GM18508 (cell line): ENCODE measurements at regions not wholly inside any gene's neighbourhood (a gene's known extent, or its start where the extent isn't known, plus 50 kb on each side); places are given as distances from the start of the nearest gene placed in this dataset.
"Not testable (repeated sequence)": the region's sequence is repeated elsewhere in the genome, so short reads cannot be mapped to it uniquely, and the experiment has no call there.

Experiments used
- ATAC-seq: cut with Tn5 transposase; IDR thresholded peaks from one replicate; pipeline ENCODE4 v1.9.1; 2021; ENCODE audit warnings: moderate number of reproducible peaks; ENCODE audit not compliant: insufficient read depth, unreplicated experiment

DNA sequence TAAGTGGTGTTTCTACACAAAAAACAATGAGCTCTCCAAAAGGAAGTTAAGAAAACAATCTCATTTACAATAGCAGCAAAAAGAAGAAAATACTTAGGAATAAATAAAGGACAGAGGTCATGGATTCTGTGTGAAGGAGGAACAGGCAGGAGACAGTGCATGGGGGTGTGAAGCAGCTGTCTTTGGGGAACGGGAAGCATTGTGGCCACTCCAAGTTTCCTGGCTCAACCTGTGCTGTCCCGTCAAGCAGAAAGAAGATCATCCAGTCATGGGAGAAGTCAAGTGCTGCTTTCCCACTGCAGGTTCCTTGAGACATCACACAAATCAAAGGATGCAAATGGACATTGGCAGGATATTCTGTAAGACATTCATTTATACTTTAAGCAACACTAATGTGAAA lies 66.1 kb upstream of the MAML3 start:
- no peak for ATAC-seq

DNA sequence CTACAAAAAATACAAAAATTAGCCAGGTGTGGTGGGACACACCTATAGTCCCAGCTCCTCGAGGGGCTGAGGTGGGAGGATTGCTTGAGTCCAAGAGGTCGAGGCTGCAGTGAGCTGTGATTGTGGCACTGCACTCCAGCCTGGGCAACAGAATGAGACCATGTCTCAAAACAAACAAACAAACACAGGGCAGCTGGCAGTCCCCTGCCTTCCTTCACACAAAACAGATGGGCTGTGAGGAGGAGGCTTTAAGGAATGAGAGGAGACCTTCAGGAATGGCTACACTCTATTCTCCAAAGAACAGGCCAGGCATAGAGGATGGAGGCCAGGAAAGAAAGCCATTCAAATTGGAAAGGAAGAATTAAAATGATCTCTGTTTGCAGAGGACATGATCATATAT lies 65.6 kb upstream of the MAML3 start:
- no peak for ATAC-seq

DNA sequence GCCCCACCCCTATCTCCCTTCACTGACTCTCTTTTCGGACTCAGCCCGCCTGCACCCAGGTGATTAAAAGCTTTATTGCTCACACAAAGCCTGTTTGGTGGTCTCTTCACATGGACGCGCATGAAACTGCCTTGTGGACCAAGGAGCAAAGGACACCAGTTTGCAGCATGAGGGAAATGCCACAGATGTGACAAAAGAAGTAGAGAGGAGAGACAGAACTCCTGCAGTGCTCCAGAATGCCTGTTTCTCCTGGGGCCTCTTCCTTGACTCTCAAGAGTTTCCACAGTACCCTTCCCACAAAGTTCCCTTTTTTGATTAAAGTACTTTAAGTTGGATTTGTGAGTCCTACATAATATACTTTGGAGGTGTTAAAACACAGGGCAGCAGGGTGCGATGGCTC lies 65.1 kb upstream of the MAML3 start:
- not testable (repeated sequence) for ATAC-seq

DNA sequence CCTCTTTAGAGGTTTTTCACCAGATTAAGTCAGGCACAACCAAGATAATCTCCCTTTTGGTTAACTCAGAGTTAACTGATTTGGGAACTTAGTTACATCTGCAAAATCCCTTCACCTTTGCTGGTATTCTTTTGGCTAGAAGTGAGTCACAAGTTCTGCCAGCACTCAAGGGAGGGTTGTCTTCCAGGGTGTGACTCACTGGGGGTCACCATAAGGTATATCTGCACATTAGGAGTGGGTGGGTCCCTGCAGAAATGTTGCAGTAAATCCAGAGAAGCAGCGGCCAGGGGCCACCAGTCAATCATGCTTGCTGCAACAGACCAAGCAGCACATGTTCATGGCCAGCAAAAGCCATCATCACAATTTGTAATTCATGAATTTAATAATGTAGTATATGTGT lies 59.8 kb upstream of the MAML3 start:
- ATAC-seq, result no peak

DNA sequence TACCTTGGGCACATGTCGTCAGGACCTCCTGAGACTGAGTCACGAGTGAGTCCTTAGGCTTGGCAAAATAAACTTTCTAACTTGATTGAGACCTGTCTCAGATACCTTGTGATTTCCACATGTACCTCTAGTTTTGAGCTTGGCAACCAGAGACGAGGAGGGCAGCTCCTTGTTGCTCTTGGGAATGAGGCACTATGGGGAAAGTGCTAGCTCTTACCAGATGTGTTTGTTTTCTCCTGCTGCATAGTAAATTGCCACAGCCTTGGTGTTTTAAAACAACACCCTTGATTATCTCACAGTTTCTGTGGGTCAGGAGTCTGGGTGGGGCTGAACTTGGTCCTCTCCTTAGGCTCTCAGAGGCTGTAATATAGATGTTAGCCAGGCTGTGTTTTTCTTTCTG lies 59.1 kb upstream of the MAML3 start:
- no peak for ATAC-seq

DNA sequence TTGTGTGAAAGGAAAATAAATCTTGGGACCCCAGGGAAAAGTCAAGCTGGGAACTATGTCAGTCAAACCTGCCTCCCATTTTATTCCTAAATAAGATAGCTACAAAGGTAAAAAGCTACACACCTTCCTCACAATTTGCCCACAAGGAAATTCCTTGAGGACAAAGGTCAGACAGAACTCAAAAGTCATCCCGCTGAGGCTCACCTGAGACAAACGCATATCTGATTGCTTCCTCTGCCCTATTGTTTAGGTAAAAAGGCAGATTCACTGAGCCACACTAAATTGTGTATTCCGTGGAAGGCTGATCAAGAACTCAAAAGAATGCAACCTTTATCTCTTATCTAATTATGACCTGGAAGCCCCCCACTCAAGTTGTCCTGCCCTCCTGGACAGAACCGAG lies 58.7 kb upstream of the MAML3 start:
- no peak for ATAC-seq

DNA sequence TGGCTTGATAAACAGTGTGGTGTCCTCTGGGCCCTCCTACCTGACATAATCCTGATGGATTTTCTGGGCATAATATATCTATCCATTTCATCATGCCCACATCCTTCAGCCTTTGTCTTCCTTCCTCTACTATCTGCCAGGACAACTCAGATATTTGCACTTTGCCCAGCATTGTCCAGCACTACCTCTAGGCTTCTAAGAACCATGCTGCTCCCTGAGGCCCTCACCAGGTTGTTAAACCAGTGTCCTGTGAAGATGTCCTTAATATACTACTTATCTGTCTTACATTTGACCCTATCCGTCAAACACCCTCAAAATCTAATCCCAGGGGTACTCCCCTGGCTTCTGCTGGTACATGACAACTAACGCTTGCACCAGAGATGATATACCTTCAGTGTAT lies 58.2 kb upstream of the MAML3 start:
- ATAC-seq, result no peak

DNA sequence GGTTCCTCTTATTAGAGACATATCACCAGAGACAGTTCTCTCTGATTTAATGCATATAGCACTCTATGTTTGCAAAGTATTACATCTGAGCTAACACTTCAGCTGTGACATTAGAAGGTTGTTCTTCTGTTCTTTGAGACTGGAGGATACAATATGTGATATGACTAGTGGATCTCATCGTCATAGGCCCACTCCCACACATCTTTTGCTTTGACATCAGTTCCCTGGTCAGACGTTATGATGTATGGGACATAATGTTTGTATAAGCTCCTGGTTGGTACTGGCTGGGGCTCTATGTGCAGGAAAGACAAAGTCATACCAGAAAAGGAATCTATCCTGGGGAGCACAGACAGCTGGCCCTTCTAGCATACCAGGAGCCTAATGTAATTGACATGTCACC lies 57.7 kb upstream of the MAML3 start:
- ATAC-seq, result no peak

DNA sequence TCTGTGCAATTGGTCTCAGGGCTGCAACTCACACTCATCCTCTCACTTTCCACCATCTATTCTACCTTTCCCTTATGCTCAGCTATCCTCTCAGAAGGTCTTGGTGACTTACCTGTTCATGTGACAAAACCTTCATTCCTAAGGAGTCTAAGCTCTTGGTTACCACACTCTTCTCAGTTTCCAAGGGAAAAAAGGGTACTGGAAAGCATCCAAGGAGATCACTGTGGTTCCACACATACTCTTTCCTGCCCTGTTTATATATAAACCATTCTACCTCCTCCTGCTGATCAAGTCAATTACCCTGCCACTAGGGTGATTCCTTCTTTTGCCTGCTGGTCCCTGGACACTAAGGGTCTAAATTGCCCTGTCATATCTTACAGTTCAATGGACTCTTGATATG lies 57.2 kb upstream of the MAML3 start:
- no peak for ATAC-seq

DNA sequence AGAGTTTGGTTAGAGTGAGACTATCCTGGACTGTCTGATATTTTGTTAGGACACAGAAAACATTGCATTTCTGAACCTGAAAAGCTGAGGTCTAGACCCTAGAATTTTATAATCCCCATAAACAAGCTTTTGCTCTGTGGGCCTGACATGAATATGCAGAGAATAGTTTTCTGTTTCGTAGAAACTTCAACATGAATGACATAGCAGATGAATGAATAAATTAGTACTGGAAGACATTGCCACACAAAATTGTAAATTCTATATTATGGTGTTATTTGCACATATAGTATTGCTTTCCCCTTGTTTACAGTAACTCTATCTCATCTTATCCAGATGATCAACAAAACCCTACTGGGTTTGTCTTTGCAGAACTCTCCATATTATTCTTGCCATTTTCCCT lies 54.9 kb upstream of the MAML3 start:
- no peak for ATAC-seq
